ENCODE measurements at regions not wholly inside any gene's neighbourhood (a gene's known extent, or its start where the extent isn't known, plus 50 kb on each side); places are given as distances from the start of the nearest gene placed in this dataset.

DNA sequence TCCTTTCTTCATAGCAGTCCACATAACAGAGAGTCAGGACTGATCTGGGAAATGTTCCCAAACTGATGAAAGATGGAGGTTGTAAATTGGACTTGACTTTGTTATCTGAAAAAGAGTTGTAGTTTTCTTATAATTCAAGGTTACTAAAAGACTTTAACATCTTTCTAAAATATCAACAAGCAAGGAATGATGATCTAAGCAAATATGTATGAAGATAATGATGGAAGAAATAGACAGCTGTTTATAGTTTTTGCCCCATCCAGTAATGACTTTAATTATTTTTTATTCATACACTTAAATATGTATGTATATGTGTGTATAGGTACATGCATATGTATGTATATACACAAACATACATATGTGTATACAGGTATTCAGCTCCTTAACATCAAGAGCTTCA lies 411.1 kb upstream of the SPOCK3 start:
- TF ChIP-seq KLF8 (tag by site-specific recombination; IDR thresholded peaks at IDR 0.05) (no peak), SETDB1 (IDR thresholded peaks at IDR 0.05; ENCODE audit: insufficient read length, low read length) (no peak), ZNF623 (tag by site-specific recombination; IDR thresholded peaks at IDR 0.05) (no peak), RBAK (tag by site-specific recombination; IDR thresholded peaks at IDR 0.05) (no peak), KLF10 (tag by site-specific recombination; IDR thresholded peaks at IDR 0.05) (no peak), ZNF837 (tag by site-specific recombination; IDR thresholded peaks at IDR 0.05) (no peak), ZNF521 (tag by site-specific recombination; IDR thresholded peaks at IDR 0.05) (no peak), ZFP3 (tag by site-specific recombination; IDR thresholded peaks at IDR 0.05; ENCODE audit: low read depth) (no peak), ZNF560 (tag by site-specific recombination; IDR thresholded peaks at IDR 0.05; ENCODE audit: borderline replicate concordance) (no peak), KLF7 (tag by site-specific recombination; IDR thresholded peaks at IDR 0.05; ENCODE audit: borderline replicate concordance) (no peak), ZBTB20 (tag by site-specific recombination; IDR thresholded peaks at IDR 0.05) (no peak), ZSCAN23 (tag by site-specific recombination; IDR thresholded peaks at IDR 0.05) (no peak), GFI1B (tag by site-specific recombination; IDR thresholded peaks at IDR 0.05) (no peak), OSR2 (tag by site-specific recombination; IDR thresholded peaks at IDR 0.05) (no peak)
- TF ChIP-seq, protein P1, sequence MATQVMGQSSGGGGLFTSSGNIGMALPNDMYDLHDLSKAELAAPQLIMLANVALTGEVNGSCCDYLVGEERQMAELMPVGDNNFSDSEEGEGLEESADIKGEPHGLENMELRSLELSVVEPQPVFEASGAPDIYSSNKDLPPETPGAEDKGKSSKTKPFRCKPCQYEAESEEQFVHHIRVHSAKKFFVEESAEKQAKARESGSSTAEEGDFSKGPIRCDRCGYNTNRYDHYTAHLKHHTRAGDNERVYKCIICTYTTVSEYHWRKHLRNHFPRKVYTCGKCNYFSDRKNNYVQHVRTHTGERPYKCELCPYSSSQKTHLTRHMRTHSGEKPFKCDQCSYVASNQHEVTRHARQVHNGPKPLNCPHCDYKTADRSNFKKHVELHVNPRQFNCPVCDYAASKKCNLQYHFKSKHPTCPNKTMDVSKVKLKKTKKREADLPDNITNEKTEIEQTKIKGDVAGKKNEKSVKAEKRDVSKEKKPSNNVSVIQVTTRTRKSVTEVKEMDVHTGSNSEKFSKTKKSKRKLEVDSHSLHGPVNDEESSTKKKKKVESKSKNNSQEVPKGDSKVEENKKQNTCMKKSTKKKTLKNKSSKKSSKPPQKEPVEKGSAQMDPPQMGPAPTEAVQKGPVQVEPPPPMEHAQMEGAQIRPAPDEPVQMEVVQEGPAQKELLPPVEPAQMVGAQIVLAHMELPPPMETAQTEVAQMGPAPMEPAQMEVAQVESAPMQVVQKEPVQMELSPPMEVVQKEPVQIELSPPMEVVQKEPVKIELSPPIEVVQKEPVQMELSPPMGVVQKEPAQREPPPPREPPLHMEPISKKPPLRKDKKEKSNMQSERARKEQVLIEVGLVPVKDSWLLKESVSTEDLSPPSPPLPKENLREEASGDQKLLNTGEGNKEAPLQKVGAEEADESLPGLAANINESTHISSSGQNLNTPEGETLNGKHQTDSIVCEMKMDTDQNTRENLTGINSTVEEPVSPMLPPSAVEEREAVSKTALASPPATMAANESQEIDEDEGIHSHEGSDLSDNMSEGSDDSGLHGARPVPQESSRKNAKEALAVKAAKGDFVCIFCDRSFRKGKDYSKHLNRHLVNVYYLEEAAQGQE (tag by site-specific recombination; IDR thresholded peaks at IDR 0.05): no peak
- TF ChIP-seq, protein P2, sequence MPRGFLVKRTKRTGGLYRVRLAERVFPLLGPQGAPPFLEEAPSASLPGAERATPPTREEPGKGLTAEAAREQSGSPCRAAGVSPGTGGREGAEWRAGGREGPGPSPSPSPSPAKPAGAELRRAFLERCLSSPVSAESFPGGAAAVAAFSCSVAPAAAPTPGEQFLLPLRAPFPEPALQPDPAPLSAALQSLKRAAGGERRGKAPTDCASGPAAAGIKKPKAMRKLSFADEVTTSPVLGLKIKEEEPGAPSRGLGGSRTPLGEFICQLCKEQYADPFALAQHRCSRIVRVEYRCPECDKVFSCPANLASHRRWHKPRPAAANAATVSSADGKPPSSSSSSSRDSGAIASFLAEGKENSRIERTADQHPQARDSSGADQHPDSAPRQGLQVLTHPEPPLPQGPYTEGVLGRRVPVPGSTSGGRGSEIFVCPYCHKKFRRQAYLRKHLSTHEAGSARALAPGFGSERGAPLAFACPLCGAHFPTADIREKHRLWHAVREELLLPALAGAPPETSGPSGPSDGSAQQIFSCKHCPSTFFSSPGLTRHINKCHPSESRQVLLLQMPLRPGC (tag by site-specific recombination; IDR thresholded peaks at IDR 0.05): no peak
- TF ChIP-seq, protein P3, sequence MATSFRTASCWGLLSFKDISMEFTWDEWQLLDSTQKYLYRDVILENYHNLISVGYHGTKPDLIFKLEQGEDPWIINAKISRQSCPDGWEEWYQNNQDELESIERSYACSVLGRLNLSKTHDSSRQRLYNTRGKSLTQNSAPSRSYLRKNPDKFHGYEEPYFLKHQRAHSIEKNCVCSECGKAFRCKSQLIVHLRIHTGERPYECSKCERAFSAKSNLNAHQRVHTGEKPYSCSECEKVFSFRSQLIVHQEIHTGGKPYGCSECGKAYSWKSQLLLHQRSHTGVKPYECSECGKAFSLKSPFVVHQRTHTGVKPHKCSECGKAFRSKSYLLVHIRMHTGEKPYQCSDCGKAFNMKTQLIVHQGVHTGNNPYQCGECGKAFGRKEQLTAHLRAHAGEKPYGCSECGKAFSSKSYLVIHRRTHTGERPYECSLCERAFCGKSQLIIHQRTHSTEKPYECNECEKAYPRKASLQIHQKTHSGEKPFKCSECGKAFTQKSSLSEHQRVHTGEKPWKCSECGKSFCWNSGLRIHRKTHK (tag by site-specific recombination; IDR thresholded peaks at IDR 0.05): no peak
- TF ChIP-seq, protein P4, sequence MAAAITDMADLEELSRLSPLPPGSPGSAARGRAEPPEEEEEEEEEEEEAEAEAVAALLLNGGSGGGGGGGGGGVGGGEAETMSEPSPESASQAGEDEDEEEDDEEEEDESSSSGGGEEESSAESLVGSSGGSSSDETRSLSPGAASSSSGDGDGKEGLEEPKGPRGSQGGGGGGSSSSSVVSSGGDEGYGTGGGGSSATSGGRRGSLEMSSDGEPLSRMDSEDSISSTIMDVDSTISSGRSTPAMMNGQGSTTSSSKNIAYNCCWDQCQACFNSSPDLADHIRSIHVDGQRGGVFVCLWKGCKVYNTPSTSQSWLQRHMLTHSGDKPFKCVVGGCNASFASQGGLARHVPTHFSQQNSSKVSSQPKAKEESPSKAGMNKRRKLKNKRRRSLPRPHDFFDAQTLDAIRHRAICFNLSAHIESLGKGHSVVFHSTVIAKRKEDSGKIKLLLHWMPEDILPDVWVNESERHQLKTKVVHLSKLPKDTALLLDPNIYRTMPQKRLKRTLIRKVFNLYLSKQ (tag by site-specific recombination; IDR thresholded peaks at IDR 0.05; ENCODE audit: borderline replicate concordance): no peak
- H3K36me3 ChIP-seq (ENCODE audit: control insufficient read depth in 2 of 2, insufficient read depth in 1 of 2, low read length in 2 of 2): no peaks in the 10 kb centered on the region
- CTCF ChIA-PET: no interaction called here
- POLR2A ChIA-PET: no interaction called here
- H3K9me3 ChIP-seq (ENCODE audit: control insufficient read depth, insufficient read depth, low read depth, low read length): no peaks in the 10 kb centered on the region
- no peaks in the 10 kb centered on the region for H3K4me1 ChIP-seq (ENCODE audit: control insufficient read depth, insufficient read depth, low read length)
- H3K4me3 ChIP-seq (ENCODE audit: low read depth, low read length): no peak overlapping the region
- H3K27ac ChIP-seq (ENCODE audit: extremely low read depth, low read depth, low read length): no peak overlapping the region

DNA sequence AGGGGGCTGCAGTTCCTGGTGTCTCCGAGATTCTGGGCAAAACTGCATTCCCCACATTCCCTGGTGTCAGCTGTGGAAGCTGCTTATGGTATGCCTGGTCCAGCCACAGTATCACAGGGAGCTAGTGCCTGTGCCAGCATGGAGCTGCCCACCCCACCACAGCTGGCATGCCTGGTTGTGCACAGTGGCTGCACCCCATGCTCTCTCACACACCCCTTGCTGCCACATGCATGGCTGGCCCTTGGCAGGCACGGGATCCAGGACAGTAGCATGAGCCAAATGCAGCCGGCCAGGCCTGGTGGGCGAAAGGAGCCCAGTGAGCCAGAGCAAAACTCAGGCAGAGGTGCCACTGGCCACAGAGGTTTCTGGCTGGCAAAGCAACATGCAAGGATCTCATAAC lies 418.0 kb upstream of the SPOCK3 start:
- H3K27ac ChIP-seq (ENCODE audit: extremely low read depth, low read depth, low read length): no peak overlapping the region
- no peaks in the 10 kb centered on the region for H3K4me1 ChIP-seq (ENCODE audit: control insufficient read depth, insufficient read depth, low read length)
- H3K4me3 ChIP-seq (ENCODE audit: low read depth, low read length): no peak overlapping the region
- no peaks in the 10 kb centered on the region for H3K36me3 ChIP-seq (ENCODE audit: control insufficient read depth in 2 of 2, insufficient read depth in 1 of 2, low read length in 2 of 2)
- POLR2A ChIA-PET: no interaction called here
- CTCF ChIA-PET: no interaction called here
- H3K9me3 ChIP-seq (ENCODE audit: control insufficient read depth, insufficient read depth, low read depth, low read length): no peaks in the 10 kb centered on the region
- TF ChIP-seq, protein P5, sequence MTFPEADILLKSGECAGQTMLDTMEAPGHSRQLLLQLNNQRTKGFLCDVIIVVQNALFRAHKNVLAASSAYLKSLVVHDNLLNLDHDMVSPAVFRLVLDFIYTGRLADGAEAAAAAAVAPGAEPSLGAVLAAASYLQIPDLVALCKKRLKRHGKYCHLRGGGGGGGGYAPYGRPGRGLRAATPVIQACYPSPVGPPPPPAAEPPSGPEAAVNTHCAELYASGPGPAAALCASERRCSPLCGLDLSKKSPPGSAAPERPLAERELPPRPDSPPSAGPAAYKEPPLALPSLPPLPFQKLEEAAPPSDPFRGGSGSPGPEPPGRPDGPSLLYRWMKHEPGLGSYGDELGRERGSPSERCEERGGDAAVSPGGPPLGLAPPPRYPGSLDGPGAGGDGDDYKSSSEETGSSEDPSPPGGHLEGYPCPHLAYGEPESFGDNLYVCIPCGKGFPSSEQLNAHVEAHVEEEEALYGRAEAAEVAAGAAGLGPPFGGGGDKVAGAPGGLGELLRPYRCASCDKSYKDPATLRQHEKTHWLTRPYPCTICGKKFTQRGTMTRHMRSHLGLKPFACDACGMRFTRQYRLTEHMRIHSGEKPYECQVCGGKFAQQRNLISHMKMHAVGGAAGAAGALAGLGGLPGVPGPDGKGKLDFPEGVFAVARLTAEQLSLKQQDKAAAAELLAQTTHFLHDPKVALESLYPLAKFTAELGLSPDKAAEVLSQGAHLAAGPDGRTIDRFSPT (tag by site-specific recombination; IDR thresholded peaks at IDR 0.05): no peak
- no peak for TF ChIP-seq ZNF121 (tag by site-specific recombination; IDR thresholded peaks at IDR 0.05)
- no peak for TF ChIP-seq ZNF169 (tag by site-specific recombination; IDR thresholded peaks at IDR 0.05)
- TF ChIP-seq ZNF621 (tag by site-specific recombination; IDR thresholded peaks at IDR 0.05): no peak
- TF ChIP-seq, protein P6, sequence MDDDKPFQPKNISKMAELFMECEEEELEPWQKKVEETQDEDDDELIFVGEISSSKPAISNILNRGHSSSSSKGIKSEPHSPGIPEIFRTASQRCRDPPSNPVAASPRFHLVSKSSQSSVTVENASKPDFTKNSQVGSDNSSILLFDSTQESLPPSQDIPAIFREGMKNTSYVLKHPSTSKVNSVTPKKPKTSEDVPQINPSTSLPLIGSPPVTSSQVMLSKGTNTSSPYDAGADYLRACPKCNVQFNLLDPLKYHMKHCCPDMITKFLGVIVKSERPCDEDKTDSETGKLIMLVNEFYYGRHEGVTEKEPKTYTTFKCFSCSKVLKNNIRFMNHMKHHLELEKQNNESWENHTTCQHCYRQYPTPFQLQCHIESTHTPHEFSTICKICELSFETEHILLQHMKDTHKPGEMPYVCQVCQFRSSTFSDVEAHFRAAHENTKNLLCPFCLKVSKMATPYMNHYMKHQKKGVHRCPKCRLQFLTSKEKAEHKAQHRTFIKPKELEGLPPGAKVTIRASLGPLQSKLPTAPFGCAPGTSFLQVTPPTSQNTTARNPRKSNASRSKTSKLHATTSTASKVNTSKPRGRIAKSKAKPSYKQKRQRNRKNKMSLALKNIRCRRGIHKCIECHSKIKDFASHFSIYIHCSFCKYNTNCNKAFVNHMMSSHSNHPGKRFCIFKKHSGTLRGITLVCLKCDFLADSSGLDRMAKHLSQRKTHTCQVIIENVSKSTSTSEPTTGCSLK (tag by site-specific recombination; IDR thresholded peaks at IDR 0.05): no peak
